Central memory CD8-positive, alpha-beta T cell (primary cell): ENCODE measurements at regions not wholly inside any gene's neighbourhood (a gene's known extent, or its start where the extent isn't known, plus 50 kb on each side); places are given as distances from the start of the nearest gene placed in this dataset.

Experiments used
- ATAC-seq: fragments of 150-1000 bp; cut with Tn5 transposase; replicated peaks from 2 replicates; pipeline ENCODE4 v1.10.0; 2022; ENCODE audit warnings: mild to moderate bottlenecking, moderate FRiP score, moderate number of reproducible peaks; ENCODE audit not compliant: poor library complexity, severe bottlenecking; ENCODE audit errors: extremely low read depth
- DNase-seq, 2 donors: peaks; one replicate each; pipeline ENCODE4 v3.0.0; 2021; ENCODE audit warnings: low spot score in 2 of 2
- H3K27ac Mint-ChIP-seq: one replicate; pipeline ENCODE4 v1.8.0; 2022; ENCODE audit warnings: low read depth, mild to moderate bottlenecking, moderate library complexity, mixed read lengths
- H3K27me3 Mint-ChIP-seq: one replicate; pipeline ENCODE4 v1.8.0; 2022; ENCODE audit warnings: mixed read lengths
- H3K36me3 Mint-ChIP-seq: one replicate; pipeline ENCODE4 v1.8.0; 2022; ENCODE audit warnings: mild to moderate bottlenecking, moderate library complexity, mixed read lengths; ENCODE audit not compliant: insufficient read depth
- H3K4me1 Mint-ChIP-seq: one replicate; pipeline ENCODE4 v1.8.0; 2022; ENCODE audit warnings: mixed read lengths
- H3K4me3 Mint-ChIP-seq: one replicate; pipeline ENCODE4 v1.8.0; 2022; ENCODE audit warnings: mild to moderate bottlenecking, moderate library complexity, mixed read lengths
- H3K9me3 Mint-ChIP-seq: one replicate; pipeline ENCODE4 v1.8.0; 2022; ENCODE audit warnings: mixed read lengths

DNA sequence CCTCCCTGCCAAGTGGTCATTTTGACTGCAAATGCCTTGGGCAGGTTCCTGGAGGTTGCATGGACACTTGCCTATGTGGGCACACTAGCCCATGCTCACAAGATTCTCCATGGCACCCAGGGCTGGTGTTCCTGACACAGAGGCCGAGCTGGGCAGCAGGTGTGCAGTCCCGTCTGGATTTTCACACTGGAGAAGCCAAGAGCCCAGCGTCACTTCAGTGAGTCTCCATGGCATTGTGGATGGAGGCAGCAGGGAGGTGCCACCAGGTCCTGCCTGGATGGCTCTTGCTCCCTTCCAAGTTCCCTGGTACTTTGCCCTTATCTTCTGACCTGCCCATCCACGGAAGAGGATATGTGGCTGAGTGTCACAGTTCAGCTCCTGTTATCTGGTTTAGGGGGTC lies 63.7 kb upstream of the PLCL2 start:
- no peaks in the 10 kb centered on the region for H3K9me3 Mint-ChIP-seq
- no peak overlapping the region for H3K4me3 Mint-ChIP-seq
- H3K4me1 Mint-ChIP-seq = peaks cover 28% of the 10 kb centered on the region
- ATAC-seq (no peak), DNase-seq (no peak)
- no peak overlapping the region for H3K27ac Mint-ChIP-seq
- H3K27me3 Mint-ChIP-seq = no peaks in the 10 kb centered on the region
- no peaks in the 10 kb centered on the region for H3K36me3 Mint-ChIP-seq

DNA sequence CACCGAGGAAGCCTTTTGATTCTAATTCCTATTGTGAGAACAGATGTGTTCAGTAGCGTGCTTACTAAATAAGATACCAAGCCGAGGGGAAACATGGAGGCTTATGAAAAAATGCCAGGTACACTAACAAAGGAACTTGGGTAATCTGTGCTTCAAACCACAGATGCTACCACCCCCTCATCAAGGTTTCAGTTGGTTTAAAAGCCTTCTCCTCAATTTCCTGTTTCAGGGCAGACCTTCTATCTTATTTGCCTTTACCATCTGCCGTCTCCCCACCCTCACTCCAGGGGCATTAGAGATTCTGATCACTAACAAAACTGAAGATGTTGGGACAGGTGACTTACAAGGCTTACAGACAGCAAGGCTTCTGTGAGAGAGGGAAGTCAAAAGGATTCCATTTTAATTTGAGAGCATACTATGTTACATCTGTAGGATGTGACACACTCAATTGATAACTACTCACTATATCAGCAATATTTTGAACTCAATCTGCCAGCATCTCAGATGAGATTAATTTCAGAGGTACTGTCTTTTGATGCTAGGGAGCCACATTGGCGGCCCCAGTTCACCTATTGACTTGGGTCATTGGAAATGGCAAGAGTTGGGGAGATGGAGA lies 60.6 kb upstream of the PLCL2 start:
- peaks cover 28% of the 10 kb centered on the region for H3K4me1 Mint-ChIP-seq
- no peaks in the 10 kb centered on the region for H3K27me3 Mint-ChIP-seq
- no peaks in the 10 kb centered on the region for H3K36me3 Mint-ChIP-seq
- no peak for DNase-seq
- H3K4me3 Mint-ChIP-seq = peak overlapping the region; percentile 40
- no peaks in the 10 kb centered on the region for H3K9me3 Mint-ChIP-seq
- peak overlapping the region; percentile 53 for H3K27ac Mint-ChIP-seq
- peak; percentile 86 for ATAC-seq

DNA sequence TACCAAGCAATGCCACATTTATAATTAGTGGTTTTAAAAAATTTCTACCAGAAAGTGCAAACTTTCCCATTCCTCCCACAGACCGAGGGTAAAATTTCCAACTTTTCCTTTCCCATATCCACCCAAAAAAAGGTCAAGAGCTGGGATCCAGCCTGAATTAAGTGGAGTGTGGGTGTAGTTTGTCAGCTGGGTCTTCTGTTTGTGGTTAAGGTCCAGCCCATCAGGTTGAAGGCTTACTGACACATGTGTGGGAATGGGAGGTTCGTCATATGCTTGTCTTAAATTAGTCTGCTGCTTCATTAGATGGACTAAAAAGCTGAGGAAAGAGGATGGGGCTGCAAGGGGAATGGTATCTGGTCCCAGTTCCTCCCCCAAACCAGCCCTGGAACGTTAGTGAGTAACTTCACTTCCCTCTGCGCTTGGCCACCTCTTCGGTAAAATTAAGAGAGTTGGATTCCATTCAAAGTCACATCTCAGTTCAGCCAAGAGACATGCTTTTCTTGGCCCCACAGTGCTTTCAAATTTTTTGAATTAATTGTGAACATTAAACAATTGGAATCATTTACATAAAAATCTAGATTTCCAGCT lies 59.0 kb upstream of the PLCL2 start:
- Mint-ChIP-seq H3K36me3 (no peaks in the 10 kb centered on the region), H3K9me3 (no peaks in the 10 kb centered on the region)
- ATAC-seq = no peak

GRCh38 chr3:16828815-16829214 lies 55.9 kb upstream of the PLCL2 start:
- Mint-ChIP-seq H3K4me1 (peaks cover 16% of the 10 kb centered on the region), H3K27ac (no peak overlapping the region), H3K4me3 (no peak overlapping the region), H3K9me3 (no peaks in the 10 kb centered on the region), H3K27me3 (no peaks in the 10 kb centered on the region), H3K36me3 (no peaks in the 10 kb centered on the region)
- no peak for DNase-seq
- ATAC-seq = peak; percentile 31

More for the DNA sequence above, 59.0 kb upstream of the PLCL2 start:
- DNase-seq = no peak
- H3K27me3 Mint-ChIP-seq = no peaks in the 10 kb centered on the region
- peaks cover 28% of the 10 kb centered on the region for H3K4me1 Mint-ChIP-seq
- no peak overlapping the region for H3K4me3 Mint-ChIP-seq
- H3K27ac Mint-ChIP-seq = no peak overlapping the region

- Mint-ChIP-seq H3K4me1 (peaks cover 12% of the 10 kb centered on the region), H3K36me3 (no peaks in the 10 kb centered on the region), H3K4me3 (no peak overlapping the region), H3K27ac (peak overlapping the region; percentile 36), H3K27me3 (no peaks in the 10 kb centered on the region), H3K9me3 (no peaks in the 10 kb centered on the region)
- no peak for DNase-seq
- no peak for ATAC-seq
Observed at GRCh38 chr3:16831846-16832245, 52.9 kb upstream of the PLCL2 start.

DNA sequence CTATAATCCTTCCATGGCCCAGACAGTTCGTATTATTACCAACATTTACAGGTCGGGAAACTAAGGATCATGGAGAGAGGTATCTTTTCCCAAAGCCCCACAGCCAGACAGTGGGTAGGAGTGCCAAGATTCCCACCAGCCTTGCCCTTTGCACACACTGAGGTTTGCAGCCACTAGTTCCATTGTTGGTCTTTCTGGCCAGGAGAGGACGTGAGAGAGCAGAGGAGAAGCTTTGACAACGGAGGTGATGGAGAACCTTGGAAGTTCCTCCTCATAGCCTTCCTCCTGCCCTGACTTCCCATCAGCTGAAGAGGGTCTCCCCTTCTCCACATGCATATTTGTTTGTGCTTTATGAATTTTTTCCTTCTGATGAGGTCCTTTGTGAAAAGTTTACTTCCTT lies 50.5 kb upstream of the PLCL2 start:
- H3K27me3 Mint-ChIP-seq = no peaks in the 10 kb centered on the region
- H3K4me1 Mint-ChIP-seq = peaks cover 26% of the 10 kb centered on the region
- DNase-seq = no peak
- no peak overlapping the region for H3K4me3 Mint-ChIP-seq
- no peaks in the 10 kb centered on the region for H3K36me3 Mint-ChIP-seq
- no peaks in the 10 kb centered on the region for H3K9me3 Mint-ChIP-seq
- no peak overlapping the region for H3K27ac Mint-ChIP-seq
- ATAC-seq = no peak

- DNase-seq = no peak
- no peak for ATAC-seq
- Mint-ChIP-seq H3K36me3 (no peaks in the 10 kb centered on the region), H3K27me3 (no peaks in the 10 kb centered on the region), H3K4me1 (peaks cover 26% of the 10 kb centered on the region), H3K9me3 (no peaks in the 10 kb centered on the region), H3K4me3 (no peak overlapping the region), H3K27ac (no peak overlapping the region)
Observed at GRCh38 chr3:16834753-16835152, 50.0 kb upstream of the PLCL2 start.
